Cardiac fibroblast (primary cell): ENCODE measurements at regions not wholly inside any gene's neighbourhood (a gene's known extent, or its start where the extent isn't known, plus 50 kb on each side); places are given as distances from the start of the nearest gene placed in this dataset.

Experiments
- DNase-seq, 2 donors: peaks; one replicate each; pipeline versions ENCODE4 v3.0.0 to v3.0.0-alpha.2; 2010; ENCODE audit warnings: low read depth in 2 of 2
- H3K4me3 ChIP-seq, 2 donors: replicated peaks in 1 of 2; 1 replicate in 1 of 2; 2 replicates in 1 of 2; pipeline ENCODE4 v1.5.1; 2011; ENCODE audit warnings: low read depth in 2 of 2, low read length in 2 of 2, mild to moderate bottlenecking in 2 of 2, moderate library complexity in 1 of 2
- TF ChIP-seq, protein P1 (sequence below): IDR thresholded peaks from one replicate; pipeline ENCODE4 v1.5.1; 2011; ENCODE audit warnings: low read depth, mild to moderate bottlenecking, low read length, inconsistent platforms

DNA sequence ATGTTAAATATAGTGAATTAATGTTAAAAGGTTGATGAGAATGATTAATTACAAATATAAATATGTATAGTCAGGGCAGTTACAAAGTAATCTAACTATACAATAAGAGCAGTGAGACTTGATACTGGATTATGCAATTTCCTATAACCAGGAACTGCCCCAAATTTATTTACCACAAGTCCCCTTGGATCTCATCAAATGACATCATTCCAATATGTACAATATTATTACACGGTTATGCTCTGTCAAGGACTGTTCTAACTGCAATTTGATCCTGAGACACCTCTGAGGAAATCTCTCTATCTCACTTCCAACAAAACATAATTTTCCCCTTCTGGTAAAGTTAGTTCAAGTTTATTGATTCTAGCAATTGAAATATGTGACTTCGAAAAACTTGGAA, 917.6 kb downstream of the NCAM2 start:
- DNase-seq, result no peak
- TF ChIP-seq, protein P1, sequence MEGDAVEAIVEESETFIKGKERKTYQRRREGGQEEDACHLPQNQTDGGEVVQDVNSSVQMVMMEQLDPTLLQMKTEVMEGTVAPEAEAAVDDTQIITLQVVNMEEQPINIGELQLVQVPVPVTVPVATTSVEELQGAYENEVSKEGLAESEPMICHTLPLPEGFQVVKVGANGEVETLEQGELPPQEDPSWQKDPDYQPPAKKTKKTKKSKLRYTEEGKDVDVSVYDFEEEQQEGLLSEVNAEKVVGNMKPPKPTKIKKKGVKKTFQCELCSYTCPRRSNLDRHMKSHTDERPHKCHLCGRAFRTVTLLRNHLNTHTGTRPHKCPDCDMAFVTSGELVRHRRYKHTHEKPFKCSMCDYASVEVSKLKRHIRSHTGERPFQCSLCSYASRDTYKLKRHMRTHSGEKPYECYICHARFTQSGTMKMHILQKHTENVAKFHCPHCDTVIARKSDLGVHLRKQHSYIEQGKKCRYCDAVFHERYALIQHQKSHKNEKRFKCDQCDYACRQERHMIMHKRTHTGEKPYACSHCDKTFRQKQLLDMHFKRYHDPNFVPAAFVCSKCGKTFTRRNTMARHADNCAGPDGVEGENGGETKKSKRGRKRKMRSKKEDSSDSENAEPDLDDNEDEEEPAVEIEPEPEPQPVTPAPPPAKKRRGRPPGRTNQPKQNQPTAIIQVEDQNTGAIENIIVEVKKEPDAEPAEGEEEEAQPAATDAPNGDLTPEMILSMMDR, result no peak
- no peak overlapping the region for H3K4me3 ChIP-seq

DNA sequence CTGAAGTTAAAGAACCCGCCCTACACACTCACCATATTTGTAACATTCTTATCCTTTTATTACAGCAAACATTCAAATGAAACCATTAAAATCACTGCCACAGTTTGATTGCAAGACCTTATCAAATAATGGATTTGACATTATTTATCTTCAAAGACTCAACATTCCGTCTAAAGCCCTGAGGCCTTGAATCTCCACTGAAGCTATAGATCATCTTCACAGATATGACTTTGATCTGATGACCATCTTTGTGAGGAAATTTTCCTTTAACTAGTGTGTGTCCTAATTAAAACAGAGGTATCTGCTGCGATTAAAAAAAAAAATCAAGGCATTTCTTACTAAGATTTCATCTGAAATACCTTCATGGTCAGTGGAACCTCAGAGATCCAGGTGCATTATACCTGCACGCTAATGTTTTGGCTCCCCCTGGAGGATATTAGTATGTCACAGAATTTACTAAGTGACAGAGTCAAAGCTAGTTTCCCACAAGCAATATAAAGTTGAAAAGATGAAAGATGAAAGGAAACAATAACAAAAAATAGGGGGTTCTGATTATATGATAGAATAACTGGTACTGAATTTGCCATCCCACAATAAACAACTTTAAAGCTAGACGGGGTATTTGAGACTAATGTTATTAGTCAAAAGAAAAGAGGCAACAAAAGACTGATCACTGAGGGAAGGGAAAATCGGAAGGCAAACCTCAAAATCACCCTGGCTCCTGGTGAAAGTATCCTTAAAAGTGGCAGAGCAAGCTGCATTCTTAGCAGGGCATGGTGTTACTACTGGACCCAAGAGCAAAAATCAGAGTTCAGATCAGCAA, 923.4 kb downstream of the NCAM2 start:
- H3K4me3 ChIP-seq, result no peak overlapping the region
- TF ChIP-seq, protein P1, result peak; percentile 47
- DNase-seq, result peak; percentile 37 to 46

DNA sequence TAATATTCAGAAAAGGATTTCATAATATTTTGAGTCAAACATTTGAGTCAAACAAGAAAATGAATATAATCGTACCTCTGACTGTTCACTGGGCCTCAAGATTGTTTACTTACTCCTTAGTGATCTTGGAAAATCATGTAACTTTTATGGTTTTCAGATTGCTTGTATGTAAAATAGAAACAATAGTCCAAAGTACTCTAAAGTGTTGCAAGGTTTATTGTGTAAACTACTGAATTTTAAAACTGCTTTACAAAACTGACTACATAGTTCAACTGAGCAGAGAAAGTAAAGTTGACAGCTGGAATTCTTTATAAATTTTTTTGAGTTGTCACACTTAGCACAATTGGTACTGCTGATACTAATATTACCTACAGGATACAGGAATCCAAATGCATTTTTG, 931.0 kb downstream of the NCAM2 start:
- TF ChIP-seq, protein P1, result no peak
- H3K4me3 ChIP-seq, result no peak overlapping the region
- DNase-seq, result no peak

DNA sequence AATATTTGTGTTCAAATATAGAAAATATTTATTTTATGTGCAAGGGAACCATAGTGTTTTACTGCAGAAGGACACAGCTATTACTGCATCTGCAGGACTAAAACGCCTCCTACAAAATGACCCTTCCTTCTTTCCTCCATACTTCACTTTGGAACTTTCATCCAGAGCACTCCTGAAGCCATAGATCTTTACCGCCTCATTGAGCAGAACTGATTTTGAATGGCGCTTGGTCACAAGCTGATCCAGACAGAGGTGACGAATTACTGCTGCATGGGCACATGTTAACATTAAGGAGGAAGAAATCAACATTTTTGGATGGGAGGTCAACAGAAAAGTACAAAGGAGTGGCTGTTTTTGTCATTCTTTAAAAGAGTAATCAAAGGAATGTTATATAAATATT, 931.6 kb downstream of the NCAM2 start:
- TF ChIP-seq, protein P1, result no peak
- no peak for DNase-seq
- H3K4me3 ChIP-seq, result no peak overlapping the region

DNA sequence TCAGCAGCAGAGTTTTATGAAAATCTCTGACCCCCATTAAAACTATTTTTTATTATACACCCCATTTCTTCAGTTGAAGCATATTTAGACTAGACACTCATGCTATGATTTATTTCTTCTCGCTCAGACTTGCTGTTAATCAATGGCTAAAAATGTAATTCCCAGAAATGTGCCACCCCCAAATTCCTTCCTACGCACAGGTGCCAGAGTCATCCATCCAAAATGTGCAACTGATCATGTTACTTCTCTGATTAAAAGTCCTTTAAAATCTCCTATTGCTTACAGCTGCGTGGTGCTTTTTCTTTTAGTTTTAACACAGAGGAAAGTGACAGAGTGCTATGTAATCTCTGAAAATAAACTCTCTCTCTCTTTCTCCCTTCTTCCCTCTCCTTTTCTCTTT, 954.4 kb downstream of the NCAM2 start:
- DNase-seq, result no peak
- no peak overlapping the region for H3K4me3 ChIP-seq
- TF ChIP-seq, protein P1, result no peak

DNA sequence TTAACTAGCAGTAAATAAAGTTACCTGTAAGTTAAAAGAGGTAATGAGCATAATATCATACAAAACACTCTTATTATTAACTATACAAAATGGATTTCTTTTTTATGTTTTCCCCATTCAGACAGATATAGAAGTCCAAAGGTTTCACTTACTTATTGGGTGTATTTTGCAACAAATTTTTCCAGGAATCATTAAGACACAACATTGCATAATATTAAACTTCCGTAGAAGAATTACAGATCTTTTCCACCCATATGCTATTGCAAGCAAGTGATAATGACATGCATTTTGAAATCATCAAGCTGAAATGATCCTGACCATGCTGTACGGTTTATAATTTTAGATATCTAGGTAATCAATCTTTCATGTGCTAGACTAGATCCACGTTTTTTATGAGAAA, 957.0 kb downstream of the NCAM2 start:
- H3K4me3 ChIP-seq, result no peak overlapping the region
- DNase-seq, result no peak
- TF ChIP-seq, protein P1, result no peak

DNA sequence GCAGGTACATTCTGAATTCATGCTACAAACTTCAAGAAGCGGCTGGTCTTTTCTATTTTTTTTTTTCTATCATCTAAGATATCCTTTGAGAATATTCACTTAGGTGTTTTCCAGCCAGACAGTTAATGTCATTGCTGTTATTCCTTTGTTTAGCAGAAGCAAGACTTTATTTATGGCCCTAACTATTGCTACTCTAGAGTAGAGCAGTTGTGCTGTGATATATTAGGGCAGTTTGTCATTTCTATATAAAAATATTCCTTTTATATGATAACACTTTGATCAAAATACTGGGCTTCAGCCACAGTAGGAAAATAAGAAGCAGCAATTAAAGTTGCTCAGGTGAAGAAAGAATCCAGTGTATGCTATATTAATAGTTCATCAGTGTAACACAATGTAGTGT, 959.3 kb downstream of the NCAM2 start:
- H3K4me3 ChIP-seq, result no peak overlapping the region
- TF ChIP-seq, protein P1, result no peak
- DNase-seq, result no peak
